IPS DF 4.7 (cell line): ENCODE measurements at regions not wholly inside any gene's neighbourhood (a gene's known extent, or its start where the extent isn't known, plus 50 kb on each side); places are given as distances from the start of the nearest gene placed in this dataset.

Experiments
- DNase-seq: peaks from one replicate; pipeline ENCODE4 v3.0.0-alpha.2; 2013; ENCODE audit warnings: low spot score; ENCODE audit errors: extremely low read depth

- DNase-seq = no peak
These were observed 152.3 kb downstream of the PAX3 start for GRCh38 chr2:222146488-222146887.

DNA sequence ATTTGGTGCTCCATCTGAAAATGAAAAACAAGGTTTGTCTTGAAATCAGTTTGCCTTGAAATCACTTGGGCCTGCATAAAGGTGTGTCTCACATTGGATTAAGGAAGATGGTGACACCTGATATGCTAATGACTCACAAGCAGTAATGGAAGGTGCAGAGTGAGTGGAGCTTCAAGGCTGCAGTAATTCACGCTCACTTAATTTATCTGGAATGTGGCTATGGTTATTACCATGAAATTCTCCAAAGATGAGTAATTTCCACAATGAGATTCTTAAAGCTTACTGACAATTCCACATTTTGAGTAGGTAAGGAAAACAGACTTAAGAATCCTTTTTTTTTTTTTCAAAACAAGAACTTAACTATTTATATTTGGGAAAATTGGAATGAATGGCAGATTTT lies 156.8 kb downstream of the PAX3 start:
- no peak for DNase-seq

GRCh38 chr2:222136106-222136630 lies 162.6 kb downstream of the PAX3 start:
- no peak for DNase-seq

- DNase-seq = no peak
These were observed 164.1 kb downstream of the PAX3 start for GRCh38 chr2:222134654-222135053.

DNA sequence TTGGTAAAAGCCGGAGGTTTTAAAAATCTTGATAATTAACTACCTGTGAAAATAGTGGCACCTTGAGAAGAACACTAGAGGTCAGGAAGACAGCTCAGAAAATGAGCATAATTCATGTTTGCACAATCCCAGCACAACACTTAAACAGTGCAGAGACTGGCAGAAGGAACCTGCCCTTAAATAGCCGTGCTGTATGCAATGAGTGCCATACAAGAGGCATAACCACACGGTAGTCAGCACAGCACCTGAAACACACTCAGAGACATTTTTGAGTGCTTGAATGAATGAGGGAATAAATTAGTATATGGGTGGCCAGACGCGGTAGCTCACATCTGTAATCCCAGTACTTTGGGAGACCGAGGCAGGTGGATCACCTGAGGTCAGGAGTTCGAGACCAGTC lies 164.9 kb downstream of the PAX3 start:
- no peak for DNase-seq

DNA sequence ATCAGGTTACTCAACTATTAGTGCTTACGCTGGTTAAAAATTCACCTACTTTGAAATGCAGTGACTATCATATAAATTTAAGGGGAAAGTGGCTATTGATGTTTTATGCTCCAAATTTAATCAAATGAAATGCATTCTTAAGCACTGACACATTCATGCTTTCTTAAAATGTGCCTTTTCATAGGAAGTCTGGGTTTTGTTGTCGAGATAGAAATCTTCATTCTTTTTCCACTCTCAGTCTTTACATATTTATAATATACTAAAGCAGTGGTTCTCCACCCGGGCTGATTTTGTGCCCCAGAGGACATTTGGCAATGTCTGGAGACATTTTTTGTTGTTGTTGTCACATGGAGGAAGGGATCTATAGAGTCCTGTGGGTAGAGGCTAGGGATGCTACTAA lies 167.9 kb downstream of the PAX3 start:
- DNase-seq = no peak

DNA sequence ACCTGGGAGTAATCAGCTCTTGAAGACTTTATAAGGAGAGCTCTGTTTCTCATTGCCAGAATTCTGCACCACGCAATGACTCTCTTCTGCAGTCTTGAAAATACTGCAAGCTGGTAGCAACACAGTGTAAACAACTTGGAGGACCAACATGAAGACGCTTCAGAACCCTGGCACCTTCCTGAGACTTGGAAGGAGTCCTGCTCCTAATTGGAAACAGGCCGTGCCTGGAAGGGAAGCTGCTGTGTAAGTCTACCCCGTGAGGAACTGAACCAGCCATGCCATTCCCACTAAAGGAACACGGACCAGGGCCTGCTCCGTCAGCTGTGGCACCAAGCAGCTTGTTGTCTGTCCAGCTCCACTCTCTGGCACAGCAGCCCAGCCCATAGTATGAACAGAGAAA lies 171.1 kb downstream of the PAX3 start:
- DNase-seq = no peak

GRCh38 chr2:222120933-222121332 lies 177.9 kb downstream of the PAX3 start:
- DNase-seq = no peak

DNA sequence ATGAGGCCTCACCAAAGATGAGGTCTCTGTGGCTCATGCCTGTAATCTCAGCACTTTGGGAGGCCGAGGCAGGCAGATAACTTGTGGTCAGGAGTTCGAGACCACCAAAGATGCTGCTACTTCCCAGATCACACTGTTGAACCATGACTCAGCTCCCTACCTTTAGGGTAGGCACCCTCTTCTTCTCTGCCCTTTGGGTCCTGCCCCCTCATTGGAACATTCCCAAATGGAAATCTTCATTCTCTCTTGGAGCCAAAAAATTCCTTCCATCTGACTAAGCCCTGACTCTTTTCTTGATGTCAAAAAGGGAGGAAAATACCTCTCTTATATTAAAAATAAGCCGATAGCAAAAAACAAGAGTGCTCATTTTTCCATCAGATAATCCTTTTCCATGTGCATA lies 183.5 kb downstream of the PAX3 start:
- no peak for DNase-seq

GRCh38 chr2:222108957-222109585 lies 189.7 kb downstream of the PAX3 start:
- no peak for DNase-seq

- no peak for DNase-seq
These were observed 190.3 kb downstream of the PAX3 start for GRCh38 chr2:222108497-222108896.

DNA sequence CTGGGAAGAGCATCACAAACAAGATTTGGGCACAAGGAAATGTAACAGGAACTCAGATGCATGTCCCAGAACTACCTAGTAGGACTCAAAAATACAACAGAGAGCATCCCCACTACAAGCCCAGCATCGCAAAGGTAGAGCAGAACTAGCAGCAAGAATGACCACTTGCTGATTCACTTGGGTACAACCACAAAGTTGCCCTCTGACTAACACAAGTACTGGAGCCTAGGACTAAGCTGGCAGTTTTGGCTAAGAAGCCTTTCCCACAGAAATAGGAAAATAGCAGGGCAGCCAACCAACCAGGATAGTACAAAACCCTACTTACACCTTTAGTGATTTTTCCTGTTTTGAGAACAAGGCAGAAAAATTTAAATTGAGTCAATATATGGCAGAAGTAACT lies 193.8 kb downstream of the PAX3 start:
- DNase-seq = no peak

- no peak for DNase-seq
These were observed 196.0 kb downstream of the PAX3 start for GRCh38 chr2:222102575-222103349.

GRCh38 chr2:222100704-222101699 lies 197.8 kb downstream of the PAX3 start:
- DNase-seq = no peak

DNA sequence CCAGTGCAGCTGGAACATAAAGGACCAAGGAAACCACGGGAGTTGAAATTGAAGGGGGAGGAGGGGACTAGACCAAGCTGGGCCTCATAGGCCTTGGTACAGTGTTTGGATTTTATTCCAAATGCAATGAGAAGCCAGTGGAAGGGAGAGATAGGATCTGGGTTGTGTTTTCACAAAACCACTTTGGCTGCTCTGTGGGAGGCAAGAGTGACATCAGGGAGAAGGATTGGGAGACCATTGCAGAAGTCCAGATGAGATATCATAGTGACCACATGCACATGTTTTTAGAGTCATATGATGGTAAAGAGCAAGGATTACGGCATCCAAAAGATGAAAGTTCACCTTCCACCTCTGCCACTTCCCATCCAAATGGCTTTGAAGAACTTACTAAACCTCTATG lies 210.2 kb downstream of the PAX3 start:
- DNase-seq = no peak

- no peak for DNase-seq
These were observed 210.8 kb downstream of the PAX3 start for GRCh38 chr2:222087998-222088397.

GRCh38 chr2:222082201-222082600 lies 216.6 kb downstream of the PAX3 start:
- DNase-seq = no peak

DNA sequence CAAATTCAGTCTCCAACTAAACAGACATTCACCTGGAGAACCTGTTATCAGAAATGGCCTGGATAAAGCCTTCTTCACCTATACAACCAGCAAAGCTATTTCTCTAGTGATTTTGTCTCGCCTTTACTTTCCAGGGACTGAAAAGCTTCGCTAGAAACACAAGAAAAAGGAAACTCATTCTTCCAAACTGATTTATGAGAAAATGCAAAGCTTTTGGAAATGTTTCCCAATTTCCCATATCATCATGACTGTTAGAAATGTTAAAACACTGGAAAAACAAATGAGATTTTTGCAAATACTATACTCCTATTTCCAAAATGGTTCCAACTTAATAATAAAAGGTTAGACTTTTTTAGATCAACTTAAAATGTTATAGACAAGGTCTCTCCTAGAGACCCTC lies 218.7 kb downstream of the PAX3 start:
- no peak for DNase-seq

DNA sequence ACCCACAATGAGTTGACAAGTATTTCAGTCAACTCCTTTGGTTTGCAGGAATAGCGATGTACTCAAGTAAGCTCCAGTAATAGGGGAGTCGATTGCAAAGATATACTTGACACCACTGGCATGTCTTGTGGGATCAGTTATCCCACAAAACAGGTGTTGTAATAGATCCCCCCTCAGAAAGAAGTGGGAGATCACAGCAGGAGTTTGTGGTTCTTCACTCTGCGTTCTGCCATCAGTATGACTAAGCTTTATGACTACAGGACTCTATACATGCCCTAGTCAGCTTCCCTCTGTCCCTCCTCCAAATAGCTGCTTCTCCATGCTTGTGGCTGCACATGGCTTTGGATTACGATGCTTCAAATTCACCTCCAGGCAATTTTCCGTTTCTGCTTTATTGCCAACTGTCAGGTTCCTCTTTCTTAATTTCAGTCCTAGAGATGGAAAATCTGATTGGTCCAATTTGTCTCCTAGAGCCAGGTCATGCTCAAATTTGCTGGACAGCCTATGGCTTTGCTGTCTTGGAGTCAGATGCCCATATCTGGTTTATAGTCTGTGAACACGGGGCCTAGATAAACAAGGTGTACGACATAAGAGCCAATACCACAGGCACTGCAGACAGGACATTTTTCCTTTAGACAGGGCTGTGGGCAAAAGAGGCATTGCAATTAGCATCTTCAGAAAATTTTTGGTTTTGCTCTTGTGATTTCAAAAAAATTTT lies 221.7 kb downstream of the PAX3 start:
- no peak for DNase-seq

DNA sequence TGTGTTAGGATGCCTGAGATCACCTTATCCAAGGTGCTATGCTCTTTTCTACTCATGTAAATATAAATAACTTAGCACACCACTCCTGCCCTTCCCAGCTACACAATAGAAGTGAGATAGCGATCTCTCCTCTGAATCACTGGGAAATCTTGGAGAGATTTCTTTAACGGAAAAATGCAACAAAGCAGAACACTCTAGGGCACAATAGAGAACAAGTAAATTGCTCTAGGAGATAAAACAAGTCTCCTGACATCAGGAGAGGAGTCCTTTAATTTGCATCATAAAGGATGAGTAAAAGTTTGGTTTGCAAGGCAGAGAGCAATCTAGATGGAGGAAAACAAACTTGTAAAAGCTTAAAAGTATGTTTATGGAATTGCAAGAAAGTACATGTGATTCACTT lies 224.1 kb downstream of the PAX3 start:
- DNase-seq = no peak

DNA sequence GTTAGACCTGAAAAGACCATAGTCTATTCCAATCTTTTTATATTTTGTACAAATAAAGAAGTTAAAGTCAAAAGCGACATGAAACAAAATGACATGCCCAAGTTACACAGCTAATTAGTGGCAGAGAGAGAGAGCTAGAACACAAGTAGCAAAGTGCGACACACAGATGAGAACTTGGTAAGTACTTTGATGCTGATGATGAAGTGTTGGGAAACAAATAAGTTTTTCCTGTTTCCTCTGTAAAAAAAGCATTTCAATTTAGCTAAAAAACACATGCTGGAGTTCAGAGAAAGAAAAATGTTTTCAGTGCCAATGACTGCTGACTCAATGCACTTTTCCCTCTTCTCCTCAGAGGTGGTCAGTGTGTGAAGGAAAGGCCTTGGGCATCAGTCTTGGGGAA lies 226.9 kb downstream of the PAX3 start:
- DNase-seq = no peak
